ENCODE measurements at regions not wholly inside any gene's neighbourhood (a gene's known extent, or its start where the extent isn't known, plus 50 kb on each side); places are given as distances from the start of the nearest gene placed in this dataset.

- TF ChIP-seq CTCF (conservative IDR thresholded peaks at IDR 0.05): no peak
- no peak for TF ChIP-seq EZH2 (IDR thresholded peaks at IDR 0.05; ENCODE audit: low read depth)
Observed at GRCh38 chr1:194940336-194941030, 1667.8 kb downstream of the KCNT2 start.

All from PC-9 (cell line).